GM12878 (cell line): ENCODE measurements at regions not wholly inside any gene's neighbourhood (a gene's known extent, or its start where the extent isn't known, plus 50 kb on each side); places are given as distances from the start of the nearest gene placed in this dataset.

Experiments
- ATAC-seq: fragments of 200-7000 bp; cut with Tn5 transposase; 3 replicates; pipeline ENCODE4 v1.9.1; 2020; ENCODE audit warnings: mild to moderate bottlenecking, moderate library complexity
- BruUV-seq: library from RNA; stranded (reverse); fragments of 400-500 nt; replicated peaks from 2 replicates; lab custom pipeline; 2021; lab: Mats Ljungman, UMichigan
- CTCF ChIA-PET: fragments of 300-600 bp; sonication (Branson Sonifier 250); formaldehyde crosslinking; extraction: SDS; loops from one replicate; lab custom pipeline; 2021; ENCODE audit warnings: inconsistent platforms; lab: Yijun Ruan, JAX
- POLR2A ChIA-PET: fragments of 350-600 bp; formaldehyde crosslinking; extraction: SDS; loops from one replicate; lab custom pipeline; 2021; ENCODE audit warnings: inconsistent platforms; lab: Charles Lee
- RAD21 ChIA-PET: fragments of 300-600 bp; sonication (Branson Sonifier 250); formaldehyde crosslinking; loops from one replicate; lab custom pipeline; 2023; ENCODE audit warnings: antibody characterized with exemption; ENCODE audit not compliant: unreplicated experiment; lab: Charles Lee
- SMC1A ChIA-PET: fragments of 300-600 bp; sonication (Branson Sonifier 250); formaldehyde crosslinking; loops from one replicate; lab custom pipeline; 2023; ENCODE audit not compliant: unreplicated experiment, uncharacterized antibody; lab: Charles Lee
- DNase-seq: peaks from one replicate; pipeline ENCODE4 v3.0.0-alpha.2; 2011; ENCODE audit warnings: low read depth, low spot score
- FAIRE-seq: peaks from 3 replicates; lab custom pipeline; 2011; peaks lifted over from hg19 to GRCh38; lab: Jason Lieb, UNC
- H2AFZ ChIP-seq: 2 replicates; pipeline ENCODE4 v1.6.0; 2011; ENCODE audit warnings: low read depth, low read length, control low read depth; ENCODE audit not compliant: control insufficient read depth
- H3K27ac ChIP-seq: 2 replicates; pipeline ENCODE4 v1.5.1; 2011; ENCODE audit warnings: control low read depth; ENCODE audit not compliant: control insufficient read depth, insufficient read depth
- H3K27me3 ChIP-seq, 2 experiments: replicated peaks in 1 of 2; 2 replicates each; pipeline versions ENCODE4 v1.6.0 to v1.6.1; 2011; ENCODE audit warnings: low read length in 1 of 2; ENCODE audit not compliant: control insufficient read depth in 2 of 2, insufficient read depth in 2 of 2
- H3K36me3 ChIP-seq, 2 experiments: 2 replicates each; pipeline ENCODE4 v1.5.1; 2011; ENCODE audit warnings: low read length in 1 of 2; ENCODE audit not compliant: control insufficient read depth in 2 of 2, insufficient read depth in 2 of 2
- H3K4me1 ChIP-seq: 2 replicates; pipeline ENCODE4 v1.6.1; 2011; ENCODE audit warnings: mild to moderate bottlenecking, low read length, moderate library complexity, mixed read lengths; ENCODE audit not compliant: control insufficient read depth, insufficient read depth
- H3K4me2 ChIP-seq: 2 replicates; pipeline ENCODE4 v1.6.0; 2011; ENCODE audit warnings: control low read depth; ENCODE audit not compliant: control insufficient read depth, insufficient read depth
- H3K4me3 ChIP-seq: fragments of 200-600 bp; sonication (generic); 2 replicates; pipeline ENCODE4 v1.5.1; 2016
- H3K79me2 ChIP-seq: 2 replicates; pipeline ENCODE4 v1.6.0; 2011; ENCODE audit warnings: low read length; ENCODE audit not compliant: control insufficient read depth, insufficient read depth
- H3K9ac ChIP-seq: 2 replicates; pipeline ENCODE4 v1.8.0; 2011; ENCODE audit warnings: low read length, control low read depth, mixed read lengths; ENCODE audit not compliant: control insufficient read depth, insufficient read depth
- H3K9me3 ChIP-seq: replicated peaks from 3 replicates; pipeline ENCODE4 v1.5.1; 2011; ENCODE audit warnings: mild to moderate bottlenecking, low read length; ENCODE audit not compliant: control insufficient read depth, insufficient read depth
- H4K20me1 ChIP-seq: 2 replicates; pipeline ENCODE4 v1.6.0; 2011; ENCODE audit not compliant: control insufficient read depth, insufficient read depth
- ATF7 ChIP-seq: fragments of 450-650 bp; IDR thresholded peaks from 2 replicates; pipeline ENCODE4 v1.6.1; 2016; ENCODE audit warnings: low read depth, mild to moderate bottlenecking
- CBX5 ChIP-seq: sonication (generic); IDR thresholded peaks from 2 replicates; pipeline ENCODE4 v1.6.1; 2016; ENCODE audit warnings: low read depth, moderate library complexity, mild to moderate bottlenecking, inconsistent platforms
- HDAC2 ChIP-seq: fragments of 200-600 bp; sonication (generic); IDR thresholded peaks from 2 replicates; pipeline ENCODE4 v1.6.1; 2017
- IRF5 ChIP-seq: fragments of 450-650 bp; IDR thresholded peaks from 2 replicates; pipeline ENCODE4 v1.6.1; 2017; ENCODE audit warnings: borderline replicate concordance
- NFYB ChIP-seq: IDR thresholded peaks from 2 replicates; pipeline ENCODE4 v1.6.1; 2011; ENCODE audit warnings: low read depth, mild to moderate bottlenecking, low read length, improper control_type of control experiment, moderate library complexity; ENCODE audit not compliant: insufficient read depth
- NR2C1 ChIP-seq: fragments of 450-650 bp; IDR thresholded peaks from 2 replicates; pipeline ENCODE4 v1.6.1; 2017; ENCODE audit warnings: antibody characterized with exemption, mild to moderate bottlenecking, moderate library complexity
- RCOR1 ChIP-seq: conservative IDR thresholded peaks from 2 replicates; pipeline ENCODE4 v1.6.1; 2012; ENCODE audit warnings: low read depth, low read length, improper control_type of control experiment
- SKIL ChIP-seq: fragments of 450-650 bp; IDR thresholded peaks from 2 replicates; pipeline ENCODE4 v1.6.1; 2017; ENCODE audit warnings: mild to moderate bottlenecking, low read depth, inconsistent platforms; ENCODE audit not compliant: poor library complexity, severe bottlenecking
- ZNF687 ChIP-seq: fragments of 450-650 bp; IDR thresholded peaks from 2 replicates; pipeline ENCODE4 v1.6.1; 2017; ENCODE audit warnings: mild to moderate bottlenecking, moderate library complexity
- WGBS: methylation state at CpG from one replicate; pipeline ENCODE4 v1.1.6; 2016; ENCODE audit warnings: low lambda C conversion rate; ENCODE audit not compliant: insufficient replicate concordance, insufficient coverage; ENCODE audit errors: missing lambda C conversion rate; 5-methylcytosine and 5-hydroxymethylcytosine counted together
- in situ Hi-C: fragments of 300-500 bp; cut with MboI; formaldehyde crosslinking; loops from 9 replicates; pipeline ENCODE4 v1.14.3; 2018; ENCODE audit warnings: mixed read lengths
- intact Hi-C: fragments of 100-400 bp; cut with micrococcal nuclease; formaldehyde crosslinking; loops from one replicate; pipeline ENCODE4 v1.14.2; 2022; ENCODE audit not compliant: unreplicated experiment

GRCh38 chr1:99551812-99552614, 93.9 kb upstream of the PALMD start:
- DNase-seq (no peak), ATAC-seq (no peak), FAIRE-seq (no peak)
- RAD21 ChIA-PET = no interaction called here
- no peak overlapping the region for H3K27ac ChIP-seq
- SMC1A ChIA-PET = no interaction called here
- H3K9ac ChIP-seq = no peak overlapping the region
- no peaks in the 10 kb centered on the region for H3K9me3 ChIP-seq
- intact Hi-C loops (no loop called here), in situ Hi-C loops (no loop called here)
- BruUV-seq = no TSS peak
- CTCF ChIA-PET = interaction anchor here (0.7 kb wide), 1 partner anchor 47 kb away, joined by 4 read pairs; no protein-coding TSS in a partner anchor
- H3K79me2 ChIP-seq = no peaks in the 10 kb centered on the region
- TF ChIP-seq NFYB (no peak), SKIL (no peak), RCOR1 (no peak), ZNF687 (no peak), ATF7 (peak; percentile 60), CBX5 (no peak), NR2C1 (no peak), IRF5 (no peak), HDAC2 (no peak)
- H4K20me1 ChIP-seq = no peaks in the 10 kb centered on the region
- no peaks in the 10 kb centered on the region for H3K4me1 ChIP-seq
- H3K27me3 ChIP-seq = no peaks in the 10 kb centered on the region
- WGBS = 14% methylated on average over 2 of the region's 2 CpGs
- H3K4me2 ChIP-seq = no peak overlapping the region
- H2AFZ ChIP-seq = no peak overlapping the region
- H3K36me3 ChIP-seq = no peaks in the 10 kb centered on the region
- H3K4me3 ChIP-seq = no peak overlapping the region
- POLR2A ChIA-PET = no interaction called here
